Mesenchymal stem cell (in vitro differentiated cells and primary cell): ENCODE measurements at regions not wholly inside any gene's neighbourhood (a gene's known extent, or its start where the extent isn't known, plus 50 kb on each side); places are given as distances from the start of the nearest gene placed in this dataset.

Experiments used
- DNase-seq: peaks from one replicate; pipeline ENCODE4 v3.0.0-alpha.2; 2013
- H2AFZ ChIP-seq: one replicate; pipeline ENCODE4 v1.6.1; 2013; ENCODE audit warnings: low read depth, mild to moderate bottlenecking, control low read depth, inconsistent platforms, low read length, moderate library complexity
- H2AK5ac ChIP-seq: 2 replicates; pipeline ENCODE4 v1.6.1; 2013; ENCODE audit warnings: low read length, moderate library complexity, mild to moderate bottlenecking, inconsistent platforms; ENCODE audit not compliant: severe bottlenecking
- H2BK120ac ChIP-seq: one replicate; pipeline ENCODE4 v1.6.1; 2013; ENCODE audit warnings: low read depth, mild to moderate bottlenecking, inconsistent platforms, low read length, moderate library complexity
- H2BK12ac ChIP-seq, 2 experiments: one replicate each; pipeline ENCODE4 v1.6.1; 2013; ENCODE audit warnings: inconsistent platforms in 2 of 2, low read length in 2 of 2, mild to moderate bottlenecking in 2 of 2, moderate library complexity in 2 of 2, control low read depth in 1 of 2
- H2BK15ac ChIP-seq: one replicate; pipeline ENCODE4 v1.6.1; 2013; ENCODE audit warnings: mild to moderate bottlenecking, low read depth, inconsistent platforms; ENCODE audit not compliant: poor library complexity, severe bottlenecking
- H2BK5ac ChIP-seq: 2 replicates; pipeline ENCODE4 v1.6.1; 2013; ENCODE audit warnings: low read depth, mild to moderate bottlenecking, low read length, control low read depth, inconsistent platforms; ENCODE audit not compliant: poor library complexity, severe bottlenecking
- H3K14ac ChIP-seq, 2 experiments: one replicate each; pipeline ENCODE4 v1.6.1; 2013; ENCODE audit warnings: inconsistent platforms in 2 of 2, low read length in 2 of 2, control low read depth in 1 of 2, mild to moderate bottlenecking in 1 of 2, moderate library complexity in 1 of 2
- H3K18ac ChIP-seq, 2 experiments: one replicate each; pipeline ENCODE4 v1.6.1; 2013; ENCODE audit warnings: inconsistent platforms in 2 of 2, low read length in 2 of 2, control low read depth in 1 of 2, low read depth in 1 of 2, mild to moderate bottlenecking in 1 of 2
- H3K23ac ChIP-seq, 2 experiments: one replicate each; pipeline ENCODE4 v1.6.1; 2013; ENCODE audit warnings: inconsistent platforms in 2 of 2, low read length in 2 of 2, mild to moderate bottlenecking in 2 of 2, moderate library complexity in 2 of 2, control low read depth in 1 of 2
- H3K27ac ChIP-seq: 2 replicates; pipeline ENCODE4 v1.5.1; 2013; ENCODE audit warnings: mild to moderate bottlenecking, moderate library complexity, low read length, control low read depth, inconsistent platforms; ENCODE audit not compliant: poor library complexity, severe bottlenecking
- H3K27me3 ChIP-seq, 2 experiments: 2 replicates each; pipeline versions ENCODE4 v1.6.1 to v1.7.0; 2013; ENCODE audit warnings: low read length in 2 of 2, mild to moderate bottlenecking in 2 of 2, moderate library complexity in 2 of 2, control low read depth in 1 of 2, inconsistent platforms in 1 of 2; ENCODE audit not compliant: control insufficient read depth in 1 of 2, insufficient read depth in 1 of 2
- H3K36me3 ChIP-seq, 2 experiments: 2 replicates each; pipeline versions ENCODE4 v1.6.1 to v1.7.0; 2013; ENCODE audit warnings: low read length in 2 of 2, control low read depth in 1 of 2, inconsistent platforms in 1 of 2, low read depth in 1 of 2, mild to moderate bottlenecking in 1 of 2; ENCODE audit not compliant: insufficient read depth in 2 of 2, control insufficient read depth in 1 of 2
- H3K4ac ChIP-seq, 2 experiments: one replicate each; pipeline ENCODE4 v1.6.1; 2013; ENCODE audit warnings: inconsistent platforms in 2 of 2, low read length in 2 of 2, mild to moderate bottlenecking in 2 of 2, moderate library complexity in 2 of 2, control low read depth in 1 of 2, low read depth in 1 of 2
- H3K4me1 ChIP-seq: 2 replicates; pipeline ENCODE4 v1.6.1; 2013; ENCODE audit warnings: low read depth, low read length, control low read depth; ENCODE audit not compliant: control insufficient read depth, insufficient read depth
- H3K4me2 ChIP-seq: 2 replicates; pipeline ENCODE4 v1.6.1; 2013; ENCODE audit warnings: low read length, mild to moderate bottlenecking, inconsistent platforms; ENCODE audit not compliant: poor library complexity, severe bottlenecking
- H3K4me3 ChIP-seq, 2 experiments: 2 replicates each; pipeline versions ENCODE4 v1.5.1 to v1.7.0; 2013; ENCODE audit warnings: low read length in 2 of 2, mild to moderate bottlenecking in 2 of 2, control low read depth in 1 of 2, low read depth in 1 of 2; ENCODE audit not compliant: insufficient read depth in 1 of 2
- H3K79me1 ChIP-seq: replicated peaks from 2 replicates; pipeline ENCODE4 v1.6.1; 2013; ENCODE audit warnings: mild to moderate bottlenecking, control low read depth, low read length, inconsistent platforms; ENCODE audit not compliant: poor library complexity, severe bottlenecking
- H3K9ac ChIP-seq: 2 replicates; pipeline ENCODE4 v1.7.0; 2013; ENCODE audit warnings: mild to moderate bottlenecking, low read length, moderate library complexity
- H3K9me3 ChIP-seq: 2 replicates; pipeline ENCODE4 v1.7.0; 2013; ENCODE audit warnings: mild to moderate bottlenecking, low read length; ENCODE audit not compliant: control insufficient read depth
- H4K8ac ChIP-seq: one replicate; pipeline ENCODE4 v1.6.1; 2013; ENCODE audit warnings: inconsistent platforms, mild to moderate bottlenecking, low read length, moderate library complexity
- H4K91ac ChIP-seq: one replicate; pipeline ENCODE4 v1.6.1; 2013; ENCODE audit warnings: mild to moderate bottlenecking, low read length, inconsistent platforms
- WGBS: methylation state at CpG from one replicate; pipeline ENCODE4 v1.1.7; 2013; ENCODE audit warnings: mixed read lengths; 5-methylcytosine and 5-hydroxymethylcytosine counted together

DNA sequence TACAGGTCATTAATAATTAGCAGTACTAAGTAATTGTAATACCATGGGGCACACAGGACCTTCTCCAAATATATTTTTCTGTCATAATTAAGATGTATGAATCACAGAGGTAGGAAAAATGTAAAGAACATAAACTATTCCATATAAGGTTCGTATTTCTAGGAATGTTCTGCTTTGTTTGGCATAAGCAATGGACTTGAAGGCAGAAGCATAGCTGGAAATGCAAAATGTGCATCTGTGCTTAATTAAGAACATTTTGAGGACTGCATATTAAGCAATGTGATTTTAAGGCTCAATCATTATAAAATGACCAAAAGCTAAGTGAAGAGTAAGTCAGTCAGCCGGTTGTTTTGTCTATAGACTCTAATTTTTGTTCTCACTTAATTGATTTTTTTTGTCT, 123.2 kb downstream of the RBM43 start:
- no peak for DNase-seq
- Histone ChIP-seq H3K4ac (no peak overlapping the region), H4K8ac (no peak overlapping the region), H3K27ac (no peak overlapping the region), H2BK5ac (no peak overlapping the region), H2AK5ac (no peak overlapping the region), H3K4me3 (no peak overlapping the region), H3K14ac (no peak overlapping the region), H3K27me3 (no peaks in the 10 kb centered on the region), H4K91ac (no peak overlapping the region), H2AFZ (no peak overlapping the region), H3K9me3 (no peaks in the 10 kb centered on the region), H3K4me1 (no peaks in the 10 kb centered on the region), H2BK120ac (no peak overlapping the region), H3K18ac (no peak overlapping the region), H3K9ac (no peak overlapping the region), H3K4me2 (no peak overlapping the region), H3K23ac (no peak overlapping the region), H2BK12ac (no peak overlapping the region), H3K79me1 (no peaks in the 10 kb centered on the region), H2BK15ac (no peak overlapping the region), H3K36me3 (no peaks in the 10 kb centered on the region)
- 89% methylated on average over 1 of the region's 2 CpGs for WGBS

DNA sequence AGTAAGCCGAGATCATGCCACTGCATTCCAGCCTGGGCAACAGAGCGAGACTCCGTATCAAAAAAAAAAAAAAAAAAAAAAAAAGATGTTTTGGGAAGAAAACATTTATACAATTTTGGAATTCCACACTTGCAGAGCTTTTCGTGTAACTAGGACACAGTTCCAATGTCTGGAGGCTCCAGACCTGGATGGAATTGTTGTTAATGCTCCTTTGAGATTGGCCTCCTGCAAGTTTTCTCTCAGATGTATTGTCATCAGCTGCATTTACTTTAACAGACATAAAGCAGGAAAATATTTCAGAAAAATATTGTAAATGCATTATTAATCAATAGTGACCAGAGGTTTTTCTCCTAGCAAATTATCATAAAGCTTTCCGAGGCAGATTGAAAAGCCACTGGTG, 124.1 kb downstream of the RBM43 start:
- Histone ChIP-seq H2AFZ (no peak overlapping the region), H3K79me1 (no peaks in the 10 kb centered on the region), H3K27me3 (no peaks in the 10 kb centered on the region), H3K4me1 (no peaks in the 10 kb centered on the region), H2BK15ac (no peak overlapping the region), H3K4ac (no peak overlapping the region), H3K23ac (no peak overlapping the region), H3K9me3 (no peaks in the 10 kb centered on the region), H2BK5ac (no peak overlapping the region), H4K91ac (no peak overlapping the region), H4K8ac (no peak overlapping the region), H2BK120ac (no peak overlapping the region), H3K4me3 (no peak overlapping the region), H3K9ac (no peak overlapping the region), H2AK5ac (no peak overlapping the region), H3K18ac (no peak overlapping the region), H3K4me2 (no peak overlapping the region), H3K36me3 (no peaks in the 10 kb centered on the region), H3K14ac (no peak overlapping the region), H3K27ac (no peak overlapping the region), H2BK12ac (no peak overlapping the region)
- 78% methylated on average over 1 of the region's 5 CpGs for WGBS
- DNase-seq: no peak

DNA sequence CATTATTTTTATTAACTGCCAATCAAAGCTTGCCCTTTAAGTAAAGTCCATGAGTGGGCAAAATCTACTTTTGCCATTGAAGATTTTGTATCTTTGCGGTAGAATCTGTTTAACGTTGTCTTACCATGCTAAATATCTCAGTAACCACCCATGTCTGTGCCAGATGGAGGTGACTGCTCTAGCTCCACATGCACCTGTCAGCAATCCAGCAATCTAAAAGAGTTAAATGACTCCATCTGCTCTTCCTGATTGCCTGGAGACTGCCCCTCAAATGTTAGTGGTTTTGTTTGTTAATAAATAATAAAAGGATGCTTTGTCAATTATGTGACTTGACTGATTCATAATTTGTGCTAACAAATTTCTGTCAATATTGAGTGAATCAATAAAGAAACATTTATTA, 141.7 kb downstream of the RBM43 start:
- no peak overlapping the region for H3K4me3 ChIP-seq
- no peak overlapping the region for H2BK12ac ChIP-seq
- H4K8ac ChIP-seq: no peak overlapping the region
- no peak overlapping the region for H3K4ac ChIP-seq
- WGBS: 94% methylated on average over 2 of the region's 2 CpGs
- H2BK120ac ChIP-seq: no peak overlapping the region
- no peak overlapping the region for H4K91ac ChIP-seq
- no peak overlapping the region for H2BK5ac ChIP-seq
- DNase-seq: no peak
- no peak overlapping the region for H3K14ac ChIP-seq
- H3K9me3 ChIP-seq: peaks cover 36% of the 10 kb centered on the region
- H3K27me3 ChIP-seq: no peaks in the 10 kb centered on the region
- no peak overlapping the region for H3K18ac ChIP-seq
- H3K23ac ChIP-seq: no peak overlapping the region
- H3K9ac ChIP-seq: no peak overlapping the region
- H3K79me1 ChIP-seq: no peaks in the 10 kb centered on the region
- H2AFZ ChIP-seq: no peak overlapping the region
- no peak overlapping the region for H2AK5ac ChIP-seq
- H3K36me3 ChIP-seq: no peaks in the 10 kb centered on the region
- H3K4me2 ChIP-seq: no peak overlapping the region
- no peak overlapping the region for H2BK15ac ChIP-seq
- H3K27ac ChIP-seq: no peak overlapping the region
- no peaks in the 10 kb centered on the region for H3K4me1 ChIP-seq

DNA sequence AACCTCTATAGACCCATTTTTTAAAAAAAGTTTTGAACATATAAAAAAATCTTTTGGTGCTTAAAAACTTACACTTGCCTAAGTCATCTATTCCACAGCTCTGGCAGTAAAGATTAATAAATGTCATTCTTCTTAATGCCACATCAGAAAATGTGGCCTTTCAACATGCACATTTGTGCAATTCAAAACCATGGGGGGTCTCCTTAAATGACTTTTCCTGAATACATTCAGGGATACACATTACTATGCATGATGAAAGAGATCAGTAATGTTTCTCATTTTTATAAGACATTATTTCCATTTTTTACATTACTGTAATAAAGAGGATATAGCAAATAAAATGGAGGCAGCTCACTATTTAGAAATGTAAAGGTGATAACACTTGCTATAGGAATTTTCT, 142.3 kb downstream of the RBM43 start:
- Histone ChIP-seq H3K4me1 (no peaks in the 10 kb centered on the region), H2AFZ (no peak overlapping the region), H2AK5ac (no peak overlapping the region), H3K27ac (no peak overlapping the region), H4K8ac (no peak overlapping the region), H3K23ac (no peak overlapping the region), H3K36me3 (no peaks in the 10 kb centered on the region), H3K4me3 (no peak overlapping the region), H2BK5ac (no peak overlapping the region), H3K18ac (no peak overlapping the region), H3K79me1 (no peaks in the 10 kb centered on the region), H3K4me2 (no peak overlapping the region), H2BK12ac (no peak overlapping the region), H2BK120ac (no peak overlapping the region), H3K14ac (no peak overlapping the region), H3K4ac (no peak overlapping the region), H3K9me3 (peaks cover 36% of the 10 kb centered on the region), H3K27me3 (no peaks in the 10 kb centered on the region), H3K9ac (no peak overlapping the region), H4K91ac (no peak overlapping the region), H2BK15ac (no peak overlapping the region)
- no peak for DNase-seq
